ENCODE measurements at regions not wholly inside any gene's neighbourhood (a gene's known extent, or its start where the extent isn't known, plus 50 kb on each side); places are given as distances from the start of the nearest gene placed in this dataset.

- DNase-seq (ENCODE audit: extremely low spot score, insufficient read length, low read depth): no peak
- FAIRE-seq: no peak
Measured at GRCh38 chr3:135887220-135887619, 78.3 kb upstream of the PPP2R3A start.

- no peak for DNase-seq (ENCODE audit: extremely low spot score, insufficient read length, low read depth)
- FAIRE-seq: no peak
Measured at GRCh38 chr3:135889443-135889842, 76.1 kb upstream of the PPP2R3A start.

- DNase-seq (ENCODE audit: extremely low spot score, insufficient read length, low read depth): no peak
- FAIRE-seq: no peak
Measured at GRCh38 chr3:135891121-135891520, 74.4 kb upstream of the PPP2R3A start.

GRCh38 chr3:135895106-135895733, 70.3 kb upstream of the PPP2R3A start:
- peak; percentile 71 for FAIRE-seq
- peak; percentile 18 for DNase-seq (ENCODE audit: extremely low spot score, insufficient read length, low read depth)

GRCh38 chr3:135895734-135896121, 69.8 kb upstream of the PPP2R3A start:
- DNase-seq (ENCODE audit: extremely low spot score, insufficient read length, low read depth): no peak
- no peak for FAIRE-seq

- FAIRE-seq (no peak), DNase-seq (ENCODE audit: extremely low spot score, insufficient read length, low read depth) (no peak)
Measured at GRCh38 chr3:135896613-135897012, 68.9 kb upstream of the PPP2R3A start.

- DNase-seq (ENCODE audit: extremely low spot score, insufficient read length, low read depth) (no peak), FAIRE-seq (no peak)
Measured at GRCh38 chr3:135897715-135898114, 67.8 kb upstream of the PPP2R3A start.

GRCh38 chr3:135898774-135899173, 66.8 kb upstream of the PPP2R3A start:
- FAIRE-seq (no peak), DNase-seq (ENCODE audit: extremely low spot score, insufficient read length, low read depth) (no peak)

- no peak for FAIRE-seq
- DNase-seq (ENCODE audit: extremely low spot score, insufficient read length, low read depth): no peak
Measured at GRCh38 chr3:135905058-135905724, 60.3 kb upstream of the PPP2R3A start.

- DNase-seq (ENCODE audit: extremely low spot score, insufficient read length, low read depth) (no peak), FAIRE-seq (no peak)
Measured at GRCh38 chr3:135907422-135908165, 57.9 kb upstream of the PPP2R3A start.

GRCh38 chr3:135908225-135908624, 57.3 kb upstream of the PPP2R3A start:
- FAIRE-seq (no peak), DNase-seq (ENCODE audit: extremely low spot score, insufficient read length, low read depth) (no peak)

GRCh38 chr3:135908737-135909136, 56.8 kb upstream of the PPP2R3A start:
- DNase-seq (ENCODE audit: extremely low spot score, insufficient read length, low read depth): no peak
- FAIRE-seq: no peak

GRCh38 chr3:135911110-135911509, 54.4 kb upstream of the PPP2R3A start:
- FAIRE-seq: no peak
- no peak for DNase-seq (ENCODE audit: extremely low spot score, insufficient read length, low read depth)

GRCh38 chr3:135915206-135915605, 50.3 kb upstream of the PPP2R3A start:
- DNase-seq (ENCODE audit: extremely low spot score, insufficient read length, low read depth) (no peak), FAIRE-seq (no peak)

Data from GM18507 (cell line).